NCI-H345 treated with DMSO at 0.1 percent for 48 hours (cell line): ENCODE measurements at regions not wholly inside any gene's neighbourhood (a gene's known extent, or its start where the extent isn't known, plus 50 kb on each side); places are given as distances from the start of the nearest gene placed in this dataset.

Source experiments
- DNase-seq: peaks from one replicate; lab custom pipeline; 2025; ENCODE audit not compliant: unreplicated experiment; lab: John Stamatoyannopoulos, UW

DNA sequence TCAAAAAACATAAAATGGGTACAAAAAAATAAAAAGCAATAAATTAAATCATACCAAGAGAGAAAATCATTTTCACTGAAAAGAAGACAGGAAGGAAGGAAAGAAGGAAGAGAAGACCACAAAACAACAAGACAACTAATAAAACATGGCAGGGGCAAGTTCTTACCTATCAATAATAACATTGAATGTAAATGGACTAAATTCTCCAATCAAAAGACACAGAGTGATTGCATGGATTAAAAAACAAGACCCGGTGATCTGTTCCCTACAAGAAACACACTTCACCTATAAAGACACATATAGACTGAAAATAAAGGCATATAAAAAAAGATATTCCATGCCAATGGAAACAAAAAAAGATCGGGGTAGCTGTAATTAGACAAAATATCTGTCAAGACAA lies 82.6 kb upstream of the CERS6 start:
- no peak for DNase-seq

DNA sequence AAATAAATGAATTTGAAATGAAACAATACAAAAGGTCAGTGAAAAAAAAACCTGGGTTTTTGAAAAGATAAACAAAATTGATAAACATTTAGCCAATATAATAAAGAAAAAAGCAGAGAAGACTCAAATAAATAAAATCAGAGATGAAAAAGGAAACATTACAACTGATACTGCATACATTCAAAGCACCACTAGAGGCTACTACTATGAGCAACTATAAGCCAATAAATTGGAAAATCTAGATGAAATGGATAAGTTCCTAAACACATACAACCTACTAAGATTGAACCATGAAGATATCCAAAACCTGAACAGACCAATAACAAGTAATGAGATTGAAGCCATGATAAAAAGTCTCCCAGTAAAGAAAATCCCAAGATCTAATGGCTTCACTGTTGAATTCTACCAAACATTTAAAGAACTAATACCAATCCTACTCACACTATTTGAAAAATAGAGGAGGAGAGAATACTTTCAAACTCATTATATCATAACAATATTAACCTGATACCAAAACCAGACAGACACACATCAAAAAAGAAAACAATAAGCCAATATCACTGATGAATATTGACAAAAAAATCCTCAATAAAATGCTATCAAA lies 80.8 kb upstream of the CERS6 start:
- DNase-seq, result no peak

DNA sequence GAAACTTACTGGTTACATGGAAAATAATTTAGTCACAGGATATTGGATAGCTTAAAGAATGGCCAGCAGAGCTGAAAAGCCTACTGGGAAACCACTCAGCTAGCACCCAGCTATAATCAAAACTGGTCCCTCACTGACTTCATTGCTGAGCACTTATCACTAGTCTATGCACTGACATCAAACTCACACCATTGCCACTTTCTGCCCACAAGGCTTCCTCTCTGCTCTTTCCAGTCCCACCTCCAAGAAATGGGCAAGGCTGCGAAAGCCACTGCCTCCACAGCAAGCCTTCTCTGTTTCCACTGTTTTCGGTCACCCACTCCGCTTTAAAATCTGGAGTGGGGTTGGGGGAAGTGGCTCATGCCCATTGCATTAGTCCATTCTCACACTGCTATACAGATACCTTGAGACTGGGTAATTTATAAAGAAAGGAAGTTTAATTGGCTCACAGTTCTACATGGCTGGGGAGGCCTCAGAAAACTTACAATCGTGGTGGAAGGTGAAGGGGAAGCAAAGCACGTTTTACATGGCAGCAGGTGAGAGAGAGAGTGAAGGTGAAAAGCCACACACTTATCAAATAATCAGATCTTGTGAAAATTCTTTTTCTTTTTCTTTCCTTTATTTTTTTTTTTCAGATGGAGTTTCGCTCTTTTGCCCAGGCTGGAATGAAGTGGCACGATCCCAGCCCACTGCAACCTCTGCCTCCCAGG lies 77.0 kb upstream of the CERS6 start:
- DNase-seq, result no peak

- DNase-seq, result no peak
Observed at GRCh38 chr2:168380500-168380899, 75.6 kb upstream of the CERS6 start.

GRCh38 chr2:168392024-168392423 lies 64.0 kb upstream of the CERS6 start:
- no peak for DNase-seq

GRCh38 chr2:168392797-168393196 lies 63.3 kb upstream of the CERS6 start:
- no peak for DNase-seq

DNA sequence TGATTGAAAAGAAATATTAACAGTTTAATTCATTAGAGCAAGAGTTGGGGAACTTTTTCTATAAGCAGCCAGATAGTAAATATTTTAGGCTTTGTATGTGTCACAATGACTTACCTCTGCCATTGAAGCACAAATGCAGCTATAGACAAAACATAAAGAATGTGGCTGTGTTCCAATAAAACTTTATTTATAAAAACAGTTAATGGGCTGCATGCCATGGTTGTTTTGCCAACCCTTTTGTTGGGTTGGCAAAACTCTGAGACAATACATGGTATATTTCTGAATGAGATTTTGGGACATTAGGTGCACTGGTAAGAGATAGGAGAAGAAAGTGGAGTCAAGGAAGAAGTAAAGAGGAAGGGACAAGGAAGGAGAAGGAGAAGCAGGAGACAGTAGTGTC lies 61.8 kb upstream of the CERS6 start:
- no peak for DNase-seq

DNA sequence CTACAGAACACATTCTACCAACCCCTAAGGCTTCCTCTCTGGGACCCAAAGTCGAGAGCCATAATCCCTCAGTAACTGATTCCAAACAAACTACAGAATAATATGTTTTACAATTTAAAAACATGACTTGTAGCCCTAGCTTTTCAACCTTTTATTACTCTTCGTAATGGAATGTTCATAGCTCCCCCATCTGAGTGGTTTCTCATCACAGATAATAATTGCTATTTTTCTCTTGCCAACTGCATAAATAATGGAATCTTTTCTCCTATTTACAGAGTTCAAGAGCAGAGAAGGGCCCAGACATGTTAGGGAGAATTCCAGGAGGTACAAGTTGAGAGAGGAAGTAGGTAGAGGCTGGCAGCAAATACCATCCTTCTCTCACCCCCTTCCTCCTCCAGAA lies 59.9 kb upstream of the CERS6 start:
- DNase-seq, result no peak

GRCh38 chr2:168397629-168398028 lies 58.4 kb upstream of the CERS6 start:
- DNase-seq, result no peak

DNA sequence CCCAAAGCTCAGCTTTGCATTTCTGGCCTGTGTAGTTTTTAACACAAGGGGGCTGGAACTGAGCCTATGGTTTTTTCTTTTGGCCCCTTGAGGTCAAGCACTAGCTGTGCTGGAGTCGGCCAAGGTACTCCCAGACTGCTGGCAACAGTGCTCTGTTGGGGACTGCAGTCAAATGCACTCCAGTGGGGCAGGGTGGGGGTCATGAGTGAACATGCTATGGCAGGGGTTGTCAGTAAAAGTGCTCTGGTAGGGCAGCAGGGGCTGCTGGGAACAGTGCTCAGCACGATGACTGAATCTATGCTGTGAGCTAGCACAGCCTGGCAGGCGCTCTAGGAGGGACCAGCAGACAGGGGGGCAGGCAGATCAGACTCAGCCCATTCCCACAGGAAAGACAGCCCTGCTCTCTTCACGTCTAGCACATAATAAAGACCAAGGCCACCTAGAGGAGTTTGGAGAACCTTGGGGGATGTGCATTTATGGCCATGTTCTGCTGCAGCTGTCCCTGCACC lies 55.0 kb upstream of the CERS6 start:
- DNase-seq, result no peak

DNA sequence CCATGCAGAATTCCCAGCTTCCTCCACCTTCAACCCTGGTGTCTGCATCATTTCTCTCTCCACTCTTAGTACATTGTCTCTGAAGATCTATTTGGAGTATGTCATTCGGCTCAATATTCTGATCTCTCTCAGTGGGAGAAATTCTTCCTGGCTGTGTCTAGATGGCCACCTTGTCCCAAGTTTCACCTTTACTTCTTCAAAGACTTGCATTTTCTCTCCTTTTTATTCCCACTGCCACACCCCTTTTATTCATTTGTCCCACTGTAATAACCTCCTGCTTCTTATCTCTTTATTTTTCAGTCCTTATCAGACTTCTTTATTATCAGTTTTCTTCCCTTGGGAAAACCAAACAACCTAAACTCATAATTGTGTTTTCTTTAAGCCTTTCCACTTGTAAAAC lies 54.3 kb upstream of the CERS6 start:
- no peak for DNase-seq

DNA sequence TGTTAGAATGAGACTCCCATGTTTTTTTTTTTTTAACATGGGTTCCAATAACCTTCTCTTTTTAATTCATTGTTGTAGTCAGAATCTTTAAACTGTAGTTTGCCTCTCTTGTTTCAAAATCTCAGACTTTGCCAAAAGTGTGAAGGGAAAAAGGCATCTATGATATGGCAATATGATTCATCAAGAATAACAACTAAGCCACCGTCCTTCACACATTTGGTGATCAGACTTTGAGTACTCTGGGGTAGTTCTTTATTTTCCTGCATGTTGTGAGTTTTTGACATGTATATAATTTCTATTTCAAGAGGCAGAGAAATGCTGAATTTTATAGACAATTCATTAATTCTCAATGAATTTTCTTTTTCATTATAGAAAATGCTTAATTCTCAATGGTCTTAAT lies 53.5 kb upstream of the CERS6 start:
- no peak for DNase-seq

DNA sequence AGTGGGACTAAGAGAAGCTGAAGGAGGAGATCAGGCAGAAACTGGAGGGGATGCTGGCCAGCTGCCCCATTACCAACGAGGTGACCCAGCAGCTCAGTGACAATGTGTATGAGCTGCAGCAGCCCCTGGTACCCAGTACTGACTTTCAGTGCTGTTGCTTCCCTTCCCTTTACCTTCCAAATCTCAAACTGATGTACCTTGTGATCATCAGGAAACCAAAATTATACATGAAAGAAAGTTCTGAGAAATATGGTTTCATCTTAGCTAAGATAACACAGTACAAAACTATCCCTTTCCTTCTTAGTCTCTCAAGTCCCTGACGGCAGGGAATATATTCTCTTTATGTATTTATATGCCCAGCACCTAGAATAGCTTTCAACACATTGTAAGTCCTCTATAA lies 52.3 kb upstream of the CERS6 start:
- no peak for DNase-seq

DNA sequence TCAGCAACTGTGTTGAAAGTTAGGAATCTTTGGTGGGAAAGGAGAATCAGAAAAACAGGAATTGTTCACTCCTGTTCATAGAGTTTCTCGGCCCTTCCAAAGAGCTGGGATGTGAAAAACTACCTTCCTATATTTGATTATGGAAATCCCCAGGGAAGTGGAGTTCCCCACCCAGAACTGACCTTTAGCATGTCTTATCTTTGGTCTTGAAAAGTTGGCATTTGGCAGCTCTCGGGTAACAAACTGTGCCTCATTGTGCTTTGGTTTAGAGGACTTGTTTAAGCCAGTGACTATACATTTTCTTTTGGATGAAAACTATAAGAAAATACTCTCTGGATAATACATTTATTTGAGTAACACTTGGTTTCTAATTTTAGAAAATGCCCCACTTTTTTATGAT lies 51.3 kb upstream of the CERS6 start:
- no peak for DNase-seq
